IMR-90 (cell line): ENCODE measurements at regions not wholly inside any gene's neighbourhood (a gene's known extent, or its start where the extent isn't known, plus 50 kb on each side); places are given as distances from the start of the nearest gene placed in this dataset.

Experiments used
- ATAC-seq: fragments of 200-7000 bp; cut with Tn5 transposase; 2 replicates; pipeline ENCODE4 v1.9.1; 2020; ENCODE audit warnings: low read depth, mild to moderate bottlenecking, moderate library complexity
- BruUV-seq: library from RNA; stranded (reverse); fragments of 400-500 nt; replicated peaks from 2 replicates; lab custom pipeline; 2021; lab: Mats Ljungman, UMichigan
- CTCF ChIA-PET: fragments of 300-600 bp; formaldehyde crosslinking; extraction: SDS; loops from one replicate; lab custom pipeline; 2021; ENCODE audit warnings: antibody characterized with exemption; lab: Yijun Ruan, JAX
- POLR2A ChIA-PET: fragments of 300-600 bp; sonication (Branson Sonifier 250); formaldehyde crosslinking; loops from one replicate; lab custom pipeline; 2022; ENCODE audit warnings: antibody characterized with exemption; ENCODE audit not compliant: unreplicated experiment; lab: Charles Lee
- DNase-seq: peaks from one replicate; pipeline ENCODE4 v3.0.0; 2013
- H2AFZ ChIP-seq: replicated peaks from 2 replicates; pipeline ENCODE3; 2013; ENCODE audit warnings: low read length, mild to moderate bottlenecking; ENCODE audit not compliant: poor library complexity
- H2AK5ac ChIP-seq: 2 replicates; pipeline ENCODE4 v1.6.1; 2013; ENCODE audit warnings: low read depth, low read length, inconsistent platforms
- H2AK9ac ChIP-seq: replicated peaks from 2 replicates; pipeline ENCODE3; 2013; ENCODE audit warnings: mild to moderate bottlenecking, low read depth, low read length, moderate library complexity; ENCODE audit not compliant: poor library complexity
- H2BK120ac ChIP-seq: 2 replicates; pipeline ENCODE4 v1.6.1; 2013; ENCODE audit warnings: low read depth, low read length, inconsistent platforms
- H2BK15ac ChIP-seq: 3 replicates; pipeline ENCODE4 v1.6.1; 2013; ENCODE audit warnings: low read depth, low read length, inconsistent platforms
- H2BK20ac ChIP-seq: 2 replicates; pipeline ENCODE4 v1.6.1; 2013; ENCODE audit warnings: low read depth, mild to moderate bottlenecking, inconsistent platforms, low read length, moderate library complexity
- H2BK5ac ChIP-seq: 2 replicates; pipeline ENCODE4 v1.6.1; 2013; ENCODE audit warnings: mild to moderate bottlenecking, low read depth, low read length, inconsistent platforms; ENCODE audit not compliant: poor library complexity, severe bottlenecking
- H3K14ac ChIP-seq: replicated peaks from 2 replicates; pipeline ENCODE4 v1.6.1; 2013; ENCODE audit warnings: low read depth, low read length, inconsistent platforms
- H3K18ac ChIP-seq: 2 replicates; pipeline ENCODE4 v1.6.1; 2013; ENCODE audit warnings: low read depth, low read length, control low read depth
- H3K23ac ChIP-seq: 2 replicates; pipeline ENCODE4 v1.6.1; 2013; ENCODE audit warnings: low read depth, low read length, inconsistent platforms
- H3K27ac ChIP-seq: 2 replicates; pipeline ENCODE4 v1.5.1; 2013; ENCODE audit warnings: mild to moderate bottlenecking, control low read depth, low read length; ENCODE audit not compliant: insufficient read depth
- H3K27me3 ChIP-seq: 2 replicates; pipeline ENCODE4 v1.6.1; 2013; ENCODE audit warnings: low read length; ENCODE audit not compliant: control insufficient read depth, insufficient read depth
- H3K36me3 ChIP-seq: 2 replicates; pipeline ENCODE4 v1.6.1; 2013; ENCODE audit warnings: low read length, mixed read lengths; ENCODE audit not compliant: control insufficient read depth, insufficient read depth
- H3K4ac ChIP-seq: 2 replicates; pipeline ENCODE4 v1.6.1; 2013; ENCODE audit warnings: low read depth, low read length, inconsistent platforms
- H3K4me1 ChIP-seq: 2 replicates; pipeline ENCODE4 v1.6.1; 2013; ENCODE audit warnings: low read length, mixed read lengths; ENCODE audit not compliant: control insufficient read depth, insufficient read depth
- H3K4me2 ChIP-seq: 2 replicates; pipeline ENCODE4 v1.6.1; 2013; ENCODE audit warnings: low read depth, mild to moderate bottlenecking, control low read depth, low read length, moderate library complexity
- H3K4me3 ChIP-seq: 2 replicates; pipeline ENCODE4 v1.5.1; 2013; ENCODE audit warnings: low read depth, mild to moderate bottlenecking, control low read depth, low read length, moderate library complexity; ENCODE audit not compliant: insufficient read depth
- H3K56ac ChIP-seq: 2 replicates; pipeline ENCODE4 v1.6.1; 2013; ENCODE audit warnings: low read length, inconsistent platforms; ENCODE audit not compliant: insufficient read depth; ENCODE audit errors: extremely low read depth
- H3K79me1 ChIP-seq, 2 experiments: 2 replicates each; pipeline ENCODE4 v1.6.1; 2013; ENCODE audit warnings: low read length in 2 of 2, inconsistent platforms in 1 of 2, low read depth in 1 of 2
- H3K9ac ChIP-seq: 2 replicates; pipeline ENCODE4 v1.6.1; 2013; ENCODE audit warnings: low read depth, low read length, control low read depth
- H3K9me1 ChIP-seq: 2 replicates; pipeline ENCODE4 v1.6.1; 2013; ENCODE audit warnings: low read length, inconsistent platforms; ENCODE audit not compliant: insufficient read depth
- H3K9me3 ChIP-seq: 2 replicates; pipeline ENCODE4 v1.6.1; 2013; ENCODE audit warnings: low read length; ENCODE audit not compliant: control insufficient read depth, insufficient read depth
- H4K20me1 ChIP-seq: 2 replicates; pipeline ENCODE4 v1.6.1; 2013; ENCODE audit warnings: low read length, inconsistent platforms; ENCODE audit not compliant: insufficient read depth
- H4K5ac ChIP-seq: 2 replicates; pipeline ENCODE4 v1.6.1; 2013; ENCODE audit warnings: mild to moderate bottlenecking, low read depth, low read length, control low read depth
- H4K8ac ChIP-seq, 2 experiments: 2 replicates each; pipeline ENCODE4 v1.6.1; 2013; ENCODE audit warnings: low read depth in 2 of 2, low read length in 2 of 2, control low read depth in 1 of 2, inconsistent platforms in 1 of 2
- H4K91ac ChIP-seq: 2 replicates; pipeline ENCODE4 v1.6.1; 2013; ENCODE audit warnings: low read depth, low read length, inconsistent platforms; ENCODE audit not compliant: insufficient read depth
- CHD1 ChIP-seq: IDR thresholded peaks from 2 replicates; pipeline ENCODE4 v1.6.1; 2012; ENCODE audit warnings: low read depth, low read length, improper control_type of control experiment
- WGBS, 2 experiments: methylation state at CpG; one replicate each; pipeline versions ENCODE4 v1.1.5 to v1.1.7; 2013; ENCODE audit warnings: missing lambda C conversion rate in 2 of 2; ENCODE audit not compliant: insufficient read length in 1 of 2; ENCODE audit errors: extremely low coverage in 2 of 2; 5-methylcytosine and 5-hydroxymethylcytosine counted together
- dilution Hi-C: fragments of 300-500 bp; cut with HindIII; formaldehyde crosslinking; loops from one replicate; pipeline ENCODE4 v1.14.3; 2018; ENCODE audit warnings: low sequenced_read_pairs; ENCODE audit not compliant: unreplicated experiment
- in situ Hi-C: fragments of 300-500 bp; cut with MboI; formaldehyde crosslinking; loops from 3 replicates; pipeline ENCODE4 v1.14.3; 2019; ENCODE audit warnings: low sequenced_read_pairs, inconsistent platforms, mixed read lengths
- intact Hi-C: fragments of 100-400 bp; cut with micrococcal nuclease; formaldehyde crosslinking; loops from 2 replicates; pipeline ENCODE4 v1.10.0; 2022

GRCh38 chr3:77885381-77885780 is 845.5 kb downstream of the ROBO2 start:
- no peaks in the 10 kb centered on the region for H4K20me1 ChIP-seq
- H4K8ac ChIP-seq: no peak overlapping the region
- H3K18ac ChIP-seq: no peak overlapping the region
- no peak overlapping the region for H2BK120ac ChIP-seq
- ChIA-PET CTCF (no interaction called here), POLR2A (no interaction called here)
- ATAC-seq (no peak), DNase-seq (no peak)
- dilution Hi-C loops (no loop called here), in situ Hi-C loops (no loop called here), intact Hi-C loops (no loop called here)
- no peak overlapping the region for H3K27ac ChIP-seq
- TF ChIP-seq CHD1: no peak
- no peak overlapping the region for H3K4ac ChIP-seq
- no peak overlapping the region for H3K4me2 ChIP-seq
- H2BK20ac ChIP-seq: no peak overlapping the region
- H3K56ac ChIP-seq: no peak overlapping the region
- no peak overlapping the region for H4K5ac ChIP-seq
- H3K4me1 ChIP-seq: no peaks in the 10 kb centered on the region
- H3K79me1 ChIP-seq: no peaks in the 10 kb centered on the region
- H3K9ac ChIP-seq: no peak overlapping the region
- H4K91ac ChIP-seq: no peak overlapping the region
- H3K4me3 ChIP-seq: no peak overlapping the region
- no peak overlapping the region for H2AK9ac ChIP-seq
- H3K14ac ChIP-seq: no peak overlapping the region
- BruUV-seq: no TSS peak
- H3K9me1 ChIP-seq: no peaks in the 10 kb centered on the region
- 61% methylated on average over 2 of the region's 3 CpGs; no CpG with 5 or more reads in 1 of the 2 experiments for WGBS, 2 experiments
- H2BK5ac ChIP-seq: no peak overlapping the region
- H3K27me3 ChIP-seq: no peaks in the 10 kb centered on the region
- no peak overlapping the region for H2AFZ ChIP-seq
- H2BK15ac ChIP-seq: no peak overlapping the region
- no peak overlapping the region for H2AK5ac ChIP-seq
- no peaks in the 10 kb centered on the region for H3K36me3 ChIP-seq
- no peaks in the 10 kb centered on the region for H3K9me3 ChIP-seq
- no peak overlapping the region for H3K23ac ChIP-seq
